GM12878 (cell line): ENCODE measurements at regions not wholly inside any gene's neighbourhood (a gene's known extent, or its start where the extent isn't known, plus 50 kb on each side); places are given as distances from the start of the nearest gene placed in this dataset.

Experiments used
- ATAC-seq: fragments of 200-7000 bp; cut with Tn5 transposase; 3 replicates; pipeline ENCODE4 v1.9.1; 2020; ENCODE audit warnings: mild to moderate bottlenecking, moderate library complexity
- BruUV-seq: library from RNA; stranded (reverse); fragments of 400-500 nt; replicated peaks from 2 replicates; lab custom pipeline; 2021; lab: Mats Ljungman, UMichigan
- CTCF ChIA-PET: fragments of 300-600 bp; sonication (Branson Sonifier 250); formaldehyde crosslinking; extraction: SDS; loops from one replicate; lab custom pipeline; 2021; ENCODE audit warnings: inconsistent platforms; lab: Yijun Ruan, JAX
- POLR2A ChIA-PET: fragments of 350-600 bp; formaldehyde crosslinking; extraction: SDS; loops from one replicate; lab custom pipeline; 2021; ENCODE audit warnings: inconsistent platforms; lab: Charles Lee
- RAD21 ChIA-PET: fragments of 300-600 bp; sonication (Branson Sonifier 250); formaldehyde crosslinking; loops from one replicate; lab custom pipeline; 2023; ENCODE audit warnings: antibody characterized with exemption; ENCODE audit not compliant: unreplicated experiment; lab: Charles Lee
- SMC1A ChIA-PET: fragments of 300-600 bp; sonication (Branson Sonifier 250); formaldehyde crosslinking; loops from one replicate; lab custom pipeline; 2023; ENCODE audit not compliant: unreplicated experiment, uncharacterized antibody; lab: Charles Lee
- DNase-seq: peaks from one replicate; pipeline ENCODE4 v3.0.0-alpha.2; 2011; ENCODE audit warnings: low read depth, low spot score
- FAIRE-seq: peaks from 3 replicates; lab custom pipeline; 2011; peaks lifted over from hg19 to GRCh38; lab: Jason Lieb, UNC
- H2AFZ ChIP-seq: 2 replicates; pipeline ENCODE4 v1.6.0; 2011; ENCODE audit warnings: low read depth, low read length, control low read depth; ENCODE audit not compliant: control insufficient read depth
- H3K27ac ChIP-seq: 2 replicates; pipeline ENCODE4 v1.5.1; 2011; ENCODE audit warnings: control low read depth; ENCODE audit not compliant: control insufficient read depth, insufficient read depth
- H3K27me3 ChIP-seq, 2 experiments: replicated peaks in 1 of 2; 2 replicates each; pipeline versions ENCODE4 v1.6.0 to v1.6.1; 2011; ENCODE audit warnings: low read length in 1 of 2; ENCODE audit not compliant: control insufficient read depth in 2 of 2, insufficient read depth in 2 of 2
- H3K36me3 ChIP-seq, 2 experiments: 2 replicates each; pipeline ENCODE4 v1.5.1; 2011; ENCODE audit warnings: low read length in 1 of 2; ENCODE audit not compliant: control insufficient read depth in 2 of 2, insufficient read depth in 2 of 2
- H3K4me1 ChIP-seq: 2 replicates; pipeline ENCODE4 v1.6.1; 2011; ENCODE audit warnings: mild to moderate bottlenecking, low read length, moderate library complexity, mixed read lengths; ENCODE audit not compliant: control insufficient read depth, insufficient read depth
- H3K4me2 ChIP-seq: 2 replicates; pipeline ENCODE4 v1.6.0; 2011; ENCODE audit warnings: control low read depth; ENCODE audit not compliant: control insufficient read depth, insufficient read depth
- H3K4me3 ChIP-seq: fragments of 200-600 bp; sonication (generic); 2 replicates; pipeline ENCODE4 v1.5.1; 2016
- H3K79me2 ChIP-seq: 2 replicates; pipeline ENCODE4 v1.6.0; 2011; ENCODE audit warnings: low read length; ENCODE audit not compliant: control insufficient read depth, insufficient read depth
- H3K9ac ChIP-seq: 2 replicates; pipeline ENCODE4 v1.8.0; 2011; ENCODE audit warnings: low read length, control low read depth, mixed read lengths; ENCODE audit not compliant: control insufficient read depth, insufficient read depth
- H3K9me3 ChIP-seq: replicated peaks from 3 replicates; pipeline ENCODE4 v1.5.1; 2011; ENCODE audit warnings: mild to moderate bottlenecking, low read length; ENCODE audit not compliant: control insufficient read depth, insufficient read depth
- H4K20me1 ChIP-seq: 2 replicates; pipeline ENCODE4 v1.6.0; 2011; ENCODE audit not compliant: control insufficient read depth, insufficient read depth
- BCLAF1 ChIP-seq: fragments of 450-650 bp; IDR thresholded peaks from 2 replicates; pipeline ENCODE4 v1.6.1; 2017; ENCODE audit warnings: antibody characterized with exemption, mild to moderate bottlenecking, moderate library complexity
- CHD4 ChIP-seq: fragments of 200-600 bp; sonication (generic); IDR thresholded peaks from 2 replicates; pipeline ENCODE4 v1.6.1; 2016; ENCODE audit warnings: mild to moderate bottlenecking
- HCFC1 ChIP-seq: fragments of 150-350 bp; IDR thresholded peaks from 2 replicates; pipeline ENCODE4 v1.6.1; 2014; ENCODE audit warnings: low read length
- HDAC2 ChIP-seq: fragments of 200-600 bp; sonication (generic); IDR thresholded peaks from 2 replicates; pipeline ENCODE4 v1.6.1; 2017
- MAX ChIP-seq: IDR thresholded peaks from 2 replicates; pipeline ENCODE4 v1.6.1; 2012; ENCODE audit warnings: low read depth, low read length, improper control_type of control experiment
- MLLT1 ChIP-seq: fragments of 450-650 bp; IDR thresholded peaks from 2 replicates; pipeline ENCODE4 v1.6.1; 2016; ENCODE audit warnings: mild to moderate bottlenecking
- MYB ChIP-seq: fragments of 150-350 bp; IDR thresholded peaks from 2 replicates; pipeline ENCODE4 v1.6.1; 2014; ENCODE audit warnings: mild to moderate bottlenecking, low read depth, low read length, borderline replicate concordance
- NFYA ChIP-seq: IDR thresholded peaks from 2 replicates; pipeline ENCODE4 v1.6.1; 2011; ENCODE audit warnings: low read depth, mild to moderate bottlenecking, low read length, improper control_type of control experiment, borderline replicate concordance
- SMAD1 ChIP-seq: fragments of 450-650 bp; IDR thresholded peaks from 2 replicates; pipeline ENCODE4 v1.6.1; 2018; ENCODE audit warnings: mild to moderate bottlenecking, low read depth; ENCODE audit not compliant: partially characterized antibody
- SMAD5 ChIP-seq: IDR thresholded peaks from 2 replicates; pipeline ENCODE4 v1.6.1; 2016; ENCODE audit warnings: antibody characterized with exemption, low read depth
- SREBF2 ChIP-seq: IDR thresholded peaks from 2 replicates; pipeline ENCODE4 v1.6.1; 2012; ENCODE audit warnings: mild to moderate bottlenecking, low read length
- TCF7 ChIP-seq: IDR thresholded peaks from 2 replicates; pipeline ENCODE4 v1.6.1; 2014; ENCODE audit warnings: antibody characterized with exemption, borderline replicate concordance
- ZNF24 ChIP-seq: fragments of 450-650 bp; IDR thresholded peaks from 2 replicates; pipeline ENCODE4 v1.6.1; 2017; ENCODE audit warnings: antibody characterized with exemption, mild to moderate bottlenecking
- ZNF687 ChIP-seq: fragments of 450-650 bp; IDR thresholded peaks from 2 replicates; pipeline ENCODE4 v1.6.1; 2017; ENCODE audit warnings: mild to moderate bottlenecking, moderate library complexity
- in situ Hi-C: fragments of 300-500 bp; cut with MboI; formaldehyde crosslinking; loops from 9 replicates; pipeline ENCODE4 v1.14.3; 2018; ENCODE audit warnings: mixed read lengths
- intact Hi-C: fragments of 100-400 bp; cut with micrococcal nuclease; formaldehyde crosslinking; loops from one replicate; pipeline ENCODE4 v1.14.2; 2022; ENCODE audit not compliant: unreplicated experiment

- no peak for TF ChIP-seq TCF7
- no peak for TF ChIP-seq BCLAF1
- TF ChIP-seq MAX = no peak
- no peak for TF ChIP-seq SMAD5
- no peak for TF ChIP-seq SREBF2
These were observed 475.4 kb downstream of the IGSF11 start (continued) for GRCh38 chr3:118559286-118559685.

GRCh38 chr3:118564800-118565199 lies 469.8 kb downstream of the IGSF11 start:
- Histone ChIP-seq H4K20me1 (no peaks in the 10 kb centered on the region), H3K4me2 (no peak overlapping the region), H3K27ac (no peak overlapping the region), H3K9me3 (no peaks in the 10 kb centered on the region), H3K9ac (no peak overlapping the region), H3K36me3 (no peaks in the 10 kb centered on the region), H2AFZ (no peak overlapping the region), H3K4me3 (no peak overlapping the region), H3K4me1 (no peaks in the 10 kb centered on the region), H3K79me2 (no peaks in the 10 kb centered on the region), H3K27me3 (no peaks in the 10 kb centered on the region)
- CTCF ChIA-PET = no interaction called here
- in situ Hi-C loops = no loop called here
- DNase-seq (no peak), FAIRE-seq (no peak), ATAC-seq (peak; percentile 51)
- SMC1A ChIA-PET = interaction anchor here (0.7 to 1.8 kb wide), 4 partner anchors 12 to 311 kb away, joined by 3 to 4 read pairs (median 3); no protein-coding TSS in a partner anchor
- RAD21 ChIA-PET = no interaction called here
- TF ChIP-seq MLLT1 (no peak), ZNF687 (no peak), HDAC2 (no peak), HCFC1 (no peak), NFYA (no peak), SMAD1 (no peak), CHD4 (no peak), MYB (no peak), ZNF24 (peak; percentile 79; the same call in 1 of the 2 replicates)
- intact Hi-C loops = no loop called here
- POLR2A ChIA-PET = no interaction called here
- BruUV-seq = no TSS peak
